Osteocyte (in vitro differentiated cells): ENCODE measurements at regions not wholly inside any gene's neighbourhood (a gene's known extent, or its start where the extent isn't known, plus 50 kb on each side); places are given as distances from the start of the nearest gene placed in this dataset.

Experiments used
- DNase-seq: peaks from one replicate; pipeline ENCODE4 v3.0.0; 2021; ENCODE audit warnings: mixed read lengths; ENCODE audit not compliant: unreplicated experiment; ENCODE audit errors: extremely low spot score
- H3K27ac Mint-ChIP-seq: one replicate; pipeline ENCODE4 v1.8.0; 2021; ENCODE audit warnings: mild to moderate bottlenecking, mixed read lengths; ENCODE audit not compliant: unreplicated experiment
- H3K27me3 Mint-ChIP-seq: one replicate; pipeline ENCODE4 v1.8.0; 2021; ENCODE audit warnings: mixed read lengths; ENCODE audit not compliant: unreplicated experiment
- H3K36me3 Mint-ChIP-seq: one replicate; pipeline ENCODE4 v1.8.0; 2021; ENCODE audit warnings: mixed read lengths; ENCODE audit not compliant: unreplicated experiment
- H3K4me1 Mint-ChIP-seq: one replicate; pipeline ENCODE4 v1.8.0; 2021; ENCODE audit warnings: mixed read lengths; ENCODE audit not compliant: unreplicated experiment
- H3K4me3 Mint-ChIP-seq: one replicate; pipeline ENCODE4 v1.8.0; 2021; ENCODE audit warnings: mild to moderate bottlenecking, moderate library complexity, mixed read lengths; ENCODE audit not compliant: unreplicated experiment
- H3K9me3 Mint-ChIP-seq: one replicate; pipeline ENCODE4 v1.8.0; 2021; ENCODE audit warnings: mixed read lengths; ENCODE audit not compliant: unreplicated experiment
- TF ChIP-seq, protein P1 (sequence below): fragments of 200-600 bp; sonication (generic); IDR thresholded peaks from 2 replicates; pipeline ENCODE4 v1.5.0; 2021; ENCODE audit warnings: antibody characterized with exemption, mild to moderate bottlenecking, moderate library complexity

GRCh38 chr13:24016046-24016445, 118.7 kb upstream of the C1QTNF9B start:
- Mint-ChIP-seq H3K4me3 (no peak overlapping the region), H3K27ac (no peak overlapping the region), H3K36me3 (no peaks in the 10 kb centered on the region), H3K27me3 (peaks cover 2% of the 10 kb centered on the region), H3K9me3 (no peaks in the 10 kb centered on the region), H3K4me1 (no peaks in the 10 kb centered on the region)
- no peak for DNase-seq
- TF ChIP-seq, protein P1, sequence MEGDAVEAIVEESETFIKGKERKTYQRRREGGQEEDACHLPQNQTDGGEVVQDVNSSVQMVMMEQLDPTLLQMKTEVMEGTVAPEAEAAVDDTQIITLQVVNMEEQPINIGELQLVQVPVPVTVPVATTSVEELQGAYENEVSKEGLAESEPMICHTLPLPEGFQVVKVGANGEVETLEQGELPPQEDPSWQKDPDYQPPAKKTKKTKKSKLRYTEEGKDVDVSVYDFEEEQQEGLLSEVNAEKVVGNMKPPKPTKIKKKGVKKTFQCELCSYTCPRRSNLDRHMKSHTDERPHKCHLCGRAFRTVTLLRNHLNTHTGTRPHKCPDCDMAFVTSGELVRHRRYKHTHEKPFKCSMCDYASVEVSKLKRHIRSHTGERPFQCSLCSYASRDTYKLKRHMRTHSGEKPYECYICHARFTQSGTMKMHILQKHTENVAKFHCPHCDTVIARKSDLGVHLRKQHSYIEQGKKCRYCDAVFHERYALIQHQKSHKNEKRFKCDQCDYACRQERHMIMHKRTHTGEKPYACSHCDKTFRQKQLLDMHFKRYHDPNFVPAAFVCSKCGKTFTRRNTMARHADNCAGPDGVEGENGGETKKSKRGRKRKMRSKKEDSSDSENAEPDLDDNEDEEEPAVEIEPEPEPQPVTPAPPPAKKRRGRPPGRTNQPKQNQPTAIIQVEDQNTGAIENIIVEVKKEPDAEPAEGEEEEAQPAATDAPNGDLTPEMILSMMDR, result no peak

DNA sequence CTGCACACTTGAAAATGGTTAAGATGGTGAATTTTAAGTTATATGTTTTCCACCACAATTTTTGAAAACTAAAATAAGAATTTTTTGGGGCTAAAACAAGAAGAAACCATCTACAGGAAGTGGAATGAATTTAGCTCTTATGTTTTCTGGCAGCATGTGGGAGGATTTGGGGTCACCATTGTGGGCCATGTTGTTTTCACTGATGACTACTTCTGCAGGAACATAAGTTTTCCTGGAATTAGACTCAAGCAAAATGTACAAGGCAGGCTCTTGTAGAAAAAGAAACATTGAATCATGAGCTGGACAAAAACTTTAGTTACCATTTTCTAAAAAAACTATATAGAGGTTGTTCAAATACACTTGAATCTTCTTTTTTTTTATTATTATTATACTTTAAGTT, 125.3 kb upstream of the C1QTNF9B start:
- H3K4me3 Mint-ChIP-seq, result no peak overlapping the region
- H3K36me3 Mint-ChIP-seq, result no peaks in the 10 kb centered on the region
- DNase-seq, result no peak
- H3K27me3 Mint-ChIP-seq, result peaks cover 6% of the 10 kb centered on the region
- no peaks in the 10 kb centered on the region for H3K4me1 Mint-ChIP-seq
- TF ChIP-seq, protein P1, result no peak
- H3K27ac Mint-ChIP-seq, result no peak overlapping the region
- H3K9me3 Mint-ChIP-seq, result no peaks in the 10 kb centered on the region

GRCh38 chr13:24023073-24023472, 125.8 kb upstream of the C1QTNF9B start:
- H3K4me1 Mint-ChIP-seq, result no peaks in the 10 kb centered on the region
- H3K27me3 Mint-ChIP-seq, result peaks cover 7% of the 10 kb centered on the region
- H3K36me3 Mint-ChIP-seq, result no peaks in the 10 kb centered on the region
- TF ChIP-seq, protein P1, result no peak
- no peaks in the 10 kb centered on the region for H3K9me3 Mint-ChIP-seq
- H3K4me3 Mint-ChIP-seq, result no peak overlapping the region
- DNase-seq, result no peak
- H3K27ac Mint-ChIP-seq, result no peak overlapping the region

DNA sequence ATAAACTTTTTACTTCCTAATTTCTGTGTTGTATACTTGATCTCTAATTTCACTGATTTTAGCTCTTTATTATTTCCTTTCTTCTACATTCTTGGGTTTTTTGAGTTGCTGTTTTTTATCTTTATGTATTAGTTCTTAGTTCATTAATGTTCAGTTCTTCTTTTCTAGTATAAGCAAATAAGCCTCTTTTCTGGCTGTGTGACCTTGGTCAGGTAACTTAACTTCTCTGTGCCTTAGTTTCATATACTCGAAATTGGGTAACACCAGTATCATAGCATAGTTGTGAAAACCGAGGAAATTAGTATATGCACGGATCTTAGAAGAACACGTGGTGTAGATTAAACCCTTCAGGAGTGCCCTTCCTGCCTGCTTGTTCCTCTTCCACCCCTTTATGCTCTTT, 130.2 kb upstream of the C1QTNF9B start:
- Mint-ChIP-seq H3K36me3 (no peaks in the 10 kb centered on the region), H3K4me3 (no peak overlapping the region), H3K27me3 (peaks cover 33% of the 10 kb centered on the region), H3K9me3 (no peaks in the 10 kb centered on the region), H3K4me1 (peaks cover 5% of the 10 kb centered on the region), H3K27ac (no peak overlapping the region)
- no peak for DNase-seq
- TF ChIP-seq, protein P1, result no peak

DNA sequence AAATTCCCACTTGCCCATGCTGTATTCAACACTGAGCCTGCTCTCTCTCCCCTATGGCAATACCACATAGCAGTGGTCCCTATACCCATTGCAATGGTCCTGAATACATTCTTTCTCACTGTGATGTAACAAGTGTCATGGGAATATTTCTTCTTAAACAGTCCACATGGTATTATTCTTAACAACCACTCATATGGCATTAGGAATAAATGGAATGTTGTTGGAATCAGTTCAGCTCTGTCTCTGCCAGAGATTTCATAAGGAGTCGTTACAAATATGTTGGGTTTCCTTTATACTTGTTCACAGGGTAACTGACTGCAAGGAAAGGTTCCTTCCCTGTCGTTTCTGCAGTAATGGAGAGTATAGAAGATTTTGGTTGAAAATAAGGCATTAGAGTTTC, 128.3 kb upstream of the SPATA13 start:
- no peak for DNase-seq
- peaks cover 13% of the 10 kb centered on the region for H3K4me1 Mint-ChIP-seq
- H3K27ac Mint-ChIP-seq, result no peak overlapping the region
- peaks cover 32% of the 10 kb centered on the region for H3K27me3 Mint-ChIP-seq
- no peaks in the 10 kb centered on the region for H3K9me3 Mint-ChIP-seq
- no peak overlapping the region for H3K4me3 Mint-ChIP-seq
- TF ChIP-seq, protein P1, result no peak
- H3K36me3 Mint-ChIP-seq, result no peaks in the 10 kb centered on the region
